GM19395 (cell line): ENCODE measurements at regions not wholly inside any gene's neighbourhood (a gene's known extent, or its start where the extent isn't known, plus 50 kb on each side); places are given as distances from the start of the nearest gene placed in this dataset.
"Not testable (repeated sequence)": the region's sequence is repeated elsewhere in the genome, so short reads cannot be mapped to it uniquely, and the experiment has no call there.

Source experiments
- ATAC-seq: cut with Tn5 transposase; IDR thresholded peaks from one replicate; pipeline ENCODE4 v1.9.1; 2021; ENCODE audit warnings: mild to moderate bottlenecking, moderate library complexity; ENCODE audit not compliant: unreplicated experiment

GRCh38 chr6:16041327-16041726, 87.6 kb upstream of the MYLIP start:
- ATAC-seq, result no peak

- ATAC-seq, result no peak
Measured at GRCh38 chr6:16040628-16040974, 88.3 kb upstream of the MYLIP start.

DNA sequence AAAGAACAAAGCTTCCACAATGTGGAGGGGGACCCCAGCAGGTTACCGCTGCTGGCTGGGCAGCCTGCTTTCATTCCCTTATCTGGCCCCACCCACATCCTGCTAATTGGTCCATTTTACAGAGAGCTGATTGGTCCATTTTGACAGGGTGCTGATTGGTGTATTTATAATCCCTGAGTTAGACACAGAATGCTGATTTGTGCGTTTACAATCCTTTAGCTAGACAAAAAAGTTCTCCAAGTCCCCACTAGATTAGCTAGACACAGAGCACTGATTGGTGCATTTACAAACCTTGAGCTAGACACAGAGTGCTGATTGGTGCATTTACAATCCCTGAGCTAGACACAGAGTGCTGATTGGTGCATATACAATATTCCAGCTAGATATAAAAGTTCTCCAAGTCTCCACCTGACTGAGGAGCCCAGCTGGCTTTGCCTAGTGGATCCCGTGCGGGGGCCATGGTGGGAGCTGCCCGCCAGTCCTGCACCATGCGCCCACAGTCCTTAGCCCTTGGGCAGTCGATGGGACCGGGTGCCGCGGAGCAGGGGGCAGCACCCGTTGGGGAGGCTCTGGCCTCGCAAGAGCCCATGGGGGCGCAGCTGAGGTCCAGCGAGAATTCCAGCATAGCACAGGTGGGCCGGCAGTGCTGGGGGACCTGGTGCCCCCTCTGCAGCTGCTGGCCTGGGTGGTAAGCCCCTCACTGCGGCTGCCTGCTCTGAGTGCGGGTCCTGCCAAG, 88.8 kb upstream of the MYLIP start:
- not testable (repeated sequence) for ATAC-seq

DNA sequence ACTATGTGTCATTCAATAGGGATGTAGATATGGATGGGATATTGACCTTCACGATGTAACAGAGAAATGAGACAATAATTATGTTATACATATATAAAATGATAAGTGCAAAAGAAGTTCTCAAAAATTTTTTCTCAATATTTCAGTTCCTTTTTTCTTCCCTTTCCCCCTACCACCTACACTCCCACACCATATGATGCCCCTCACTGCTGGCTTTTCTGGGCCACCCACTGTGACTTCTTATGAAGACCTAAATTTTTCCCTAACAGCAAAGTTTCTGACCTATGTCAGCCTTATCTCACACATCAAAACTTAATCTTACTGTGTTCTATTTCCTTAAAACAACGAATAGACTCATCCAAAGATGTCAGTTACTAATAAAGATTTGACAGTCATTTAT, 89.9 kb upstream of the MYLIP start:
- no peak for ATAC-seq

- ATAC-seq, result no peak
Measured at GRCh38 chr6:16035488-16036080, 93.3 kb upstream of the MYLIP start.

DNA sequence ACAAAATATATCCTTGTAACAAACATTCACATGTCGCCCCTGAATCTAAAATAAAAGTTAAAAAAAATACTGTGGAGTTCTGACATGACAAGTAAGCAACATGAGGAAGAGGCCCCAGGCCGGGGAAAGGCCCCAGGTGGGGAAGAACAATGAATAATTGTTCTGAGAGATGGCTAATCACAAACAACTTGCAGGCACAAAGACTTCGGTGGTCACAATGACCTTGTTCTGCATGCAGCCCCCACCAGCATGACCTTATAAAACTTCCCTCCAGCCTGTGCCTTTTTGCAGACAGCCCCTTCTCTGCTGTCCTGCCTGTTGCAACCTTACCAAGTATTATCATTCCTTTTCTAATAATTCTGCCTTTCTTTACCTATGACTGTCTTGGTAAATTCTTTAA, 95.7 kb upstream of the MYLIP start:
- ATAC-seq, result no peak

- no peak for ATAC-seq
Measured at GRCh38 chr6:16031278-16031981, 97.5 kb upstream of the MYLIP start.

- ATAC-seq, result no peak
Measured at GRCh38 chr6:16028966-16029365, 99.9 kb upstream of the MYLIP start.

GRCh38 chr6:16020259-16020658, 108.6 kb upstream of the MYLIP start:
- no peak for ATAC-seq

DNA sequence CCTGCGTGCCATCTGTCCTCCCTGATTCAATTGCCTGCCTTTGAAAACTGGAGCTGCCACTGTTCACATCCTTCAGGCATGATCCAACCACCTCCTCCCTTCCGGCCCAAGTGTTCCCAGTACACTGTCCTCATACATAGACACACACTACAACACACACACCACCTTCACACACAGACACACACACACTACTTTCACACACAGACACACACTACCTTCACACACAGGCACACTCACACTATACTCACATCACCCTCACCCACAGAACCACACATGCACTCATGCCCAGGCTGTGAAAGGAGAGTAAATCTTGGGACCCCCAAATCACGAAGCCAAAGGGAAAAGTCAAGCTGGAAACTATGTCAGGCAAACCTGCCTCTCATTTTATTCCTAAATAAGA, 109.4 kb upstream of the MYLIP start:
- no peak for ATAC-seq

DNA sequence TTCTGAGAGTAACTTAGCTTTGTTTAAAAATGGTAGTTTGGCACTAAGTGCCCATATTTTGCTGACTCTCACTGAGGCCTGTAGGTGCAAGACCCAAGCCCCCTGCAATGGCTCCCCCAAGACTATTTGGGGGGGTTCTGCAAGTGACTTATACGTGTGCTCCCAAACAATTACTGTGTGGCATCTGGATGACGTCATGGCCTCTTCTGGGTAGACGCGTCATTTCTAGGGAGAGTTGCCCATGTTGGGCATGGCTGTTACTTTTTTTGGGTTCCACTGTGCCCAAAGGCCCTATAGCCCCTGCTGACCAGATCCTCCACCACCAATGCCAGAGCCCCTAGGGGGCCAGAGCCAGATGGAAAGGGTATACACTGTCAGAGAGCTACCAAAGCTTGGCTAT, 110.3 kb upstream of the MYLIP start:
- no peak for ATAC-seq

DNA sequence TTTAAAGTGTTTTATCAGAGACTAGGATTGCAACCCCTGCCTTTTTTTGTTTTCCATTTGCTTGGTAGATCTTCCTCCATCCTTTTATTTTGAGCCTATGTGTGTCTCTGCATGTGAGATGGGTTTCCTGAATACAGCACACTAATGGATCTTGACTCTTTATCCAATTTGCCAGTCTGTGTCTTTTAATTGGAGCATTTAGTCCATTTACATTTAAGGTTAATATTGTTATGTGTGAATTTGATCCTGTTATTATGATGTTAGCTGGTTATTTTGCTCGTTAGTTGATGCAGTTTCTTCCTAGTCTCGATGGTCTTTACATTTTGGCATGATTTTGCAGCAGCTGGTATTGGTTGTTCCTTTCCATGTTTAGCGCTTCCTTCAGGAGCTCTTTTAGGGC, 114.6 kb upstream of the MYLIP start:
- not testable (repeated sequence) for ATAC-seq

- ATAC-seq, result no peak
Measured at GRCh38 chr6:16007146-16007545, 121.7 kb upstream of the MYLIP start.

DNA sequence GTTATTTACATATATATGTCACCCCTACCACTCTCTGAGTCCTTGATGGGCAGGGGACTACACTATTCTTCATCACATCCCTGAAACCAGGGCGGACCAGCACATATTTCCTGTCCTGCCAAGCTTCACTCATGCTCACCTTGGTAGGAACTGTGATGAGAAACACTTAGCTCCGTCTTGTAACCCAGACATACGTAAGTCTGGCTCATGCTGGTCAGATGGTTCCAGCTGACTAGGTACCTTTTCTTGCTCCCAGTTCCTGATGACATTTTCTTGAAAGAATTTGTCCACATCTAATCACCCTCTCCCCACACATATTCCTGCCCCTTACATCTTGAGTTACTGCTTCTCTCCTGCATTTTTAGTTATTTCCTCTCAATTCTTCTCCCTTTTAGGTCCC, 122.2 kb upstream of the MYLIP start:
- no peak for ATAC-seq

- ATAC-seq, result no peak
Measured at GRCh38 chr6:16004934-16005679, 123.8 kb upstream of the MYLIP start.

GRCh38 chr6:16003197-16003491, 125.7 kb upstream of the MYLIP start:
- ATAC-seq, result no peak

- ATAC-seq, result no peak
Measured at GRCh38 chr6:16002332-16003196, 126.3 kb upstream of the MYLIP start.

DNA sequence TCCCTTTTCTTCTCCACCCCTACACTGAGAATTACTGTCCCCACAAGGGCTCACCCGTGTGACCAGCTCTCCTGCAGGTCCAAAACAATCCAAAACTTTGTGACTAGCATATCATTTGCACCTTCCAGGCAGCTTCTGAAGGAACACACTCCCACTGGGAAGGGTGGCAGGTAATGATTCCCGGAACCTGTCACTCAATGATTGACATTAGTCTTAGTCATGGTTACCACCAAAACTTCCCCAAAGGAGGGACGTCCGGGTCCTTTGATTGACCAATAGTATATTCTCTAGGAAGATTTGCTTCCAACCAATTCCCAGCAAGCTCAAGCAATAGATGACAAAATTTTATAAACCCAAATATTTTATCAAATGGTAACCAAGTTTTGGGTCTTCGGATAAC, 127.7 kb upstream of the MYLIP start:
- ATAC-seq, result no peak

DNA sequence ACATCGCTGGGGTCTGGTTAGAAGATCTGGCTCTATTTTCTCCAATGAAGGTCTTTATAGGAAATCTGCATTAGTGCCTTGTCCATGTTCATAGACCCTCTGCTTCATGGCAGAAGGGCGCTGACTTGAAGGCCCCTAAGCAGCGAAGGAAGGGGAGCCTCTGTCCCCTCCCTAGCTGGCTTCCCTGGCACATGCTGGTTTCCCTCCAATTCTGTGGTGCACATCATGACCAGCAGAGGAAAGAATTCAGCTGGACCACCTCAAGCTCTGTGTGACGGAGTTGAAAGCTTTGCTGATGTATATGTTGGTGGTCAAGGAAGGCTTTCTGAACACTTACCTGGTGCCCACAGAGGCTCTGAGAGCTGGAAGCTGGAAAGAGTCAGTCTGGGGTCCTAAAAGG, 129.7 kb upstream of the MYLIP start:
- no peak for ATAC-seq

DNA sequence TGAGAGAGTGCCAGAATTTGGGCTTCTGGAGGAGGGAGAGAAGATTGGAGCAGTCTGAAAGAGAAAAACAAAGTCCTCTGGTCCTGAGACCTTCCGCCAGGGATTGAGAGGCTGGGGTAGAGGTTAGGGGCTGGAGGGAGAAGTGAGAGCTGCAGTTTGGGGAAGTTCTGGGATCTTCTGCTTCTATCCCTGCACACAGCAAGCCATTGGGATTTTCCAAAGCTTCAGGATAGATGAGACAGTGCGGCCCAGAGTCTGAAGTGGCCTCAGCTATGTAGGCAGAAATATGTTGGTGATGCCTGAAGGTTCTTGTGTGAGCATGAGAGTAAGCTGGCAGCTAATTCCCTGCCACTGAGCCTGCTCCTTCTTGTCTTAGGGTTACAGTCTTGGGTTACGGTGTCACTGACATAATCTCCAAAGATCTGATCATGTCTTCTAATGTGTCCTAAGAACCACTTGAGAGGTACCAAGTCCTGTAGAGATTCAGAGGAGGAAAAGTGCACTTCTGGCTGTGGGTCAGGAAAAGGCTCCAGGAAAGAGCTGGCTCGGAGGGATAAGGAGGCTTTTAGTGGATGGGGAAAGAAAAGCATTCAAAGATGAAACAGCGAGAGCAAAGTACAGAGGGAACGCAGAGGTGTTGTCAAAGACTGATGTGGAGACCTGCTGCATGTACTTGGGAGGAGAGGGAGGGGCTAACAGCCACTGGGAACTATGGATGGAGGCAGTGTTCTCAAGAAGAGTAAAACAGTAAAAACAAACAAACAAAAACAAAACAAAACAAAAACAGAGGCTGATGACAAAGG, 131.1 kb upstream of the MYLIP start:
- no peak for ATAC-seq
